ENCODE measurements at regions not wholly inside any gene's neighbourhood (a gene's known extent, or its start where the extent isn't known, plus 50 kb on each side); places are given as distances from the start of the nearest gene placed in this dataset.

DNA sequence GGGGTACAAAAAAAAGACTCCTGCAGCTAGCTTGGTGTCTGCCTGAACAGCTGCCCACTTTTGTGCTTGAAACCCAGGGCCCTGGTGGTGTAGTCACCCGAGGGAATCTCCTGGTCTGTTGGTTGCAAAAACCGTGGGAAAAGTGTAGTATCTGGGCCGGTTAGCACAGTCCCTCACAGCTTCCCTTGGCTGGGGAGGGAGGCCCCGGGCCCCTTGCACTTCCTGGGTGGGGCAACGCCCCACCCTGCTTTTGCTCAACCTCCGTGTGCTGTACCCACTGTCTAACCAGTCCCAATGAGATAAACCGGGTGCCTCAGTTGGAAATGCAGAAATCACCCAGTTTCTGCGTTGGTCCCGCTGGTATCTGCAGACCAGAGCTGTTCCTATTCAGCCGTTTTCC, 211.7 kb upstream of the ZPLD1 start:
- no peaks in the 10 kb centered on the region for H3K36me3 ChIP-seq (ENCODE audit: control insufficient read depth, insufficient read depth, low read length)
- ChIA-PET POLR2A (no interaction called here), CTCF (interaction anchor here (0.8 to 6.5 kb wide), 9 partner anchors 14 to 420 kb away, joined by 3 to 208 read pairs (median 3); no protein-coding TSS in a partner anchor)
- TF ChIP-seq, protein P1, sequence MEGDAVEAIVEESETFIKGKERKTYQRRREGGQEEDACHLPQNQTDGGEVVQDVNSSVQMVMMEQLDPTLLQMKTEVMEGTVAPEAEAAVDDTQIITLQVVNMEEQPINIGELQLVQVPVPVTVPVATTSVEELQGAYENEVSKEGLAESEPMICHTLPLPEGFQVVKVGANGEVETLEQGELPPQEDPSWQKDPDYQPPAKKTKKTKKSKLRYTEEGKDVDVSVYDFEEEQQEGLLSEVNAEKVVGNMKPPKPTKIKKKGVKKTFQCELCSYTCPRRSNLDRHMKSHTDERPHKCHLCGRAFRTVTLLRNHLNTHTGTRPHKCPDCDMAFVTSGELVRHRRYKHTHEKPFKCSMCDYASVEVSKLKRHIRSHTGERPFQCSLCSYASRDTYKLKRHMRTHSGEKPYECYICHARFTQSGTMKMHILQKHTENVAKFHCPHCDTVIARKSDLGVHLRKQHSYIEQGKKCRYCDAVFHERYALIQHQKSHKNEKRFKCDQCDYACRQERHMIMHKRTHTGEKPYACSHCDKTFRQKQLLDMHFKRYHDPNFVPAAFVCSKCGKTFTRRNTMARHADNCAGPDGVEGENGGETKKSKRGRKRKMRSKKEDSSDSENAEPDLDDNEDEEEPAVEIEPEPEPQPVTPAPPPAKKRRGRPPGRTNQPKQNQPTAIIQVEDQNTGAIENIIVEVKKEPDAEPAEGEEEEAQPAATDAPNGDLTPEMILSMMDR (IDR thresholded peaks at IDR 0.05; ENCODE audit: insufficient read depth, low read depth, low read length) = no peak
- H3K4me3 ChIP-seq (ENCODE audit: low read depth, low read length) = no peak overlapping the region
- DNase-seq (ENCODE audit: low read depth) = no peak
- H3K27me3 ChIP-seq (ENCODE audit: control insufficient read depth, insufficient read depth, low read length) = no peaks in the 10 kb centered on the region

DNA sequence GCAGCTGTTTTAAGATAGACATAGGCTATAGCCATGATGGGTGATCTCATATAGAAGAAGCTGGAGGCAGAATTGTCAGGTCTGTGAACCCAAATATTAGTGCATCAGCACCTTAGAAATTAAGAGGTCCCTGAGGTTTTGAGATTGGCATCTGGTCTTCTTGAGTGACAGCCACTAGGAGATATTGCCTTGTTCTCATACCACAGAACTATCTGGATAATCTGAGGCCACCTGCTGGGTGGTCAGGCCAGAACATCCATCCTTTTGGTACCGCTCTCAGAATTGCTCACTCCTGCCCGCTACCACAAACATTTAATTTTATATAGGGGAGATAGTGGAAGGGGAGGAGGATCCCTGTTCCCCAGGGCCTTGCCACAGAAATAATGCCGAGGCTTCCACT, 210.6 kb upstream of the ZPLD1 start:
- TF ChIP-seq, protein P1 (IDR thresholded peaks at IDR 0.05; ENCODE audit: insufficient read depth, low read depth, low read length) = peak; percentile 44
- ChIA-PET POLR2A (no interaction called here), CTCF (interaction anchor here (0.7 to 6.5 kb wide), 21 partner anchors 16 to 429 kb away, joined by 3 to 208 read pairs (median 6); no protein-coding TSS in a partner anchor)
- Histone ChIP-seq H3K4me3 (ENCODE audit: low read depth, low read length) (no peak overlapping the region), H3K27me3 (ENCODE audit: control insufficient read depth, insufficient read depth, low read length) (no peaks in the 10 kb centered on the region), H3K36me3 (ENCODE audit: control insufficient read depth, insufficient read depth, low read length) (no peaks in the 10 kb centered on the region)
- DNase-seq (ENCODE audit: low read depth) = no peak

DNA sequence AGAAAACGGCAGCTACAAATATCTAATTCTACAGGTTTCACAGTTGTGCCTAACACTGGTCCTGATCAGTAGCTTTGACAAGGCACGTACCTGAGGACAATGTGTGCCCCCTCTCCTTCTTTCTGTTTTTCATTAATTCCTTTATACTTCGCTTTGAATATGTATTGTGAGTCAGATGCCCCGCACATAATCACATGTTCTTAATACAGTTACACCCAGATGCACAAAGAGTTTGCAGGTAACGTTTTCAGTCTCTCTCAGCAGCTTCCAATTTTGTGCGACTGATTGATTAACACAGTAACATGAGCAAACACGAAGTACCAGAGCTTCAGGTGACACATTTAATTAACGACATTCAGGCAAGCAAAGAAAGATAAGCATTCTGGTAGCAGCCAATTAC, 209.8 kb upstream of the ZPLD1 start:
- ChIA-PET CTCF (interaction anchor here (0.7 to 6.5 kb wide), 46 partner anchors 9 to 430 kb away, joined by 3 to 208 read pairs (median 5); partner anchors contain the start of gene NFKBIZ), POLR2A (interaction anchor here (0.6 to 1.3 kb wide), 2 partner anchors 376 to 377 kb away, joined by 5 to 6 read pairs; partner anchors contain the start of gene NFKBIZ)
- Histone ChIP-seq H3K27me3 (ENCODE audit: control insufficient read depth, insufficient read depth, low read length) (no peaks in the 10 kb centered on the region), H3K36me3 (ENCODE audit: control insufficient read depth, insufficient read depth, low read length) (no peaks in the 10 kb centered on the region), H3K4me3 (ENCODE audit: low read depth, low read length) (no peak overlapping the region)
- no peak for DNase-seq (ENCODE audit: low read depth)
- TF ChIP-seq, protein P1 (IDR thresholded peaks at IDR 0.05; ENCODE audit: insufficient read depth, low read depth, low read length) = no peak

DNA sequence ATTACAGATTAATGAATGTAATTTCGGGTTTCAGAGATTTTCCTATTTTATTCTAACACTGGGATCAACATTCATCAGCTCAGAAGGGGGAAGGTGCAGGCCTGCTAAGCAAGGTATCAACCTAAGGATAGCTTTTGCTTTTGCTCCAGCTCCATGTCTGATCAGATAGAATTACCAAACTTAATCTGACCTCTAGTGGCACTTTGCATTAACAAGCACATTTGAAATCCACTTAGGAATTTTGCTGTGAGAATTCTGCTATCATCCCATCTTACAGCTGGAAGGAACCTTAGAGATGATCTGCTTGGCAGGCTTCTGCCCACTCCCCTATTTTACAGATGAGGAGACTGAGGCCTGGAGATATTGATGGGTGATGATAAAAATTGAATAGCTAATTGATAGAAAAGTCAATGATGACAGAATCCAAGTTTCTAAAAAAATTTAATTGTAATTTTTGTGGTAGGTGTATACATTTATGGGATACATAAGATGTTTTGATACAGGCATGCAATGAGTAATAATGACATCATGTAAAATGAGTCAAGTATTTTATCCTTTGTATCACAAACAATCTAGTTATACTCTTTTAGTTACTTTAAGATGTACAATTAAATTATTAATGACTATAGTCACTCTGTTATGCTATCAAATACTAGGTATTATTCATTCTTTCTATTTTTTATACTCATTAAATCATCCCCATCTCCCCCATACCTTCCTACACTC, 209.2 kb upstream of the ZPLD1 start:
- Histone ChIP-seq H3K36me3 (ENCODE audit: control insufficient read depth, insufficient read depth, low read length) (no peaks in the 10 kb centered on the region), H3K27me3 (ENCODE audit: control insufficient read depth, insufficient read depth, low read length) (no peaks in the 10 kb centered on the region), H3K4me3 (ENCODE audit: low read depth, low read length) (no peak overlapping the region)
- CTCF ChIA-PET = interaction anchor here (0.7 to 6.5 kb wide), 48 partner anchors 9 to 430 kb away, joined by 3 to 208 read pairs (median 5); partner anchors contain the start of gene NFKBIZ
- POLR2A ChIA-PET = interaction anchor here (1.3 kb wide), 1 partner anchor 376 kb away, joined by 6 read pairs; the partner anchor contains the start of gene NFKBIZ
- TF ChIP-seq, protein P1 (IDR thresholded peaks at IDR 0.05; ENCODE audit: insufficient read depth, low read depth, low read length) = peak; percentile 51
- peak; percentile 24 for DNase-seq (ENCODE audit: low read depth)

DNA sequence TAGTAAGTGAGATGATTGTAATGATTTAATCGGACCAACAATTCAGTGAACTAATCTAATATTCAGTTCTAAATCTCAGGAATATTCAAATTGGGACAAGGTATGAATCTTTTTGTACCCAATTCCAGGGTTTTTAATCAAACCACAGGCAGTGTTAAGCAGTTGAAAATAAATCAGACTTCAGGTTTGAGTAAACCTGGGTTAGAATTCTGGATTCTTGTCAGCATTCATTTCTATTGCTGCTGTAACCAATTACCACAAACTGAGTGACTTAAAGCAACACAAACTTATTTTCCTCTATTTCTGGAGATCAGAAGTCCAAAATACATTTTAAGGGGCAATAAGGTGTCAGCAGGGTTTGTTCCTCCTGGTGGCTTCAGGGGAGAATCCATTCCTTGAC, 208.4 kb upstream of the ZPLD1 start:
- DNase-seq (ENCODE audit: low read depth) = no peak
- H3K36me3 ChIP-seq (ENCODE audit: control insufficient read depth, insufficient read depth, low read length) = no peaks in the 10 kb centered on the region
- ChIA-PET POLR2A (no interaction called here), CTCF (interaction anchor here (0.8 to 6.5 kb wide), 7 partner anchors 9 to 417 kb away, joined by 4 to 208 read pairs (median 8); partner anchors contain the start of gene NFKBIZ)
- no peaks in the 10 kb centered on the region for H3K27me3 ChIP-seq (ENCODE audit: control insufficient read depth, insufficient read depth, low read length)
- H3K4me3 ChIP-seq (ENCODE audit: low read depth, low read length) = no peak overlapping the region
- TF ChIP-seq, protein P1 (IDR thresholded peaks at IDR 0.05; ENCODE audit: insufficient read depth, low read depth, low read length) = no peak

Data from BJ (cell line).